PC-9 (cell line): ENCODE measurements at regions not wholly inside any gene's neighbourhood (a gene's known extent, or its start where the extent isn't known, plus 50 kb on each side); places are given as distances from the start of the nearest gene placed in this dataset.

Experiments used
- CTCF ChIP-seq: fragments of 200-600 bp; sonication (generic); conservative IDR thresholded peaks from 2 replicates; pipeline ENCODE4 v1.6.1; 2017; ENCODE audit warnings: mixed run types, antibody characterized with exemption, mild to moderate bottlenecking, moderate library complexity
- EZH2 ChIP-seq: fragments of 200-600 bp; sonication (generic); IDR thresholded peaks from 2 replicates; pipeline ENCODE4 v1.8.0; 2017; ENCODE audit warnings: antibody characterized with exemption, low read depth

GRCh38 chr21:28725396-28725795 is 267.3 kb downstream of the LTN1 start:
- TF ChIP-seq CTCF, result no peak
- no peak for TF ChIP-seq EZH2
